ENCODE measurements at regions not wholly inside any gene's neighbourhood (a gene's known extent, or its start where the extent isn't known, plus 50 kb on each side); places are given as distances from the start of the nearest gene placed in this dataset.

DNA sequence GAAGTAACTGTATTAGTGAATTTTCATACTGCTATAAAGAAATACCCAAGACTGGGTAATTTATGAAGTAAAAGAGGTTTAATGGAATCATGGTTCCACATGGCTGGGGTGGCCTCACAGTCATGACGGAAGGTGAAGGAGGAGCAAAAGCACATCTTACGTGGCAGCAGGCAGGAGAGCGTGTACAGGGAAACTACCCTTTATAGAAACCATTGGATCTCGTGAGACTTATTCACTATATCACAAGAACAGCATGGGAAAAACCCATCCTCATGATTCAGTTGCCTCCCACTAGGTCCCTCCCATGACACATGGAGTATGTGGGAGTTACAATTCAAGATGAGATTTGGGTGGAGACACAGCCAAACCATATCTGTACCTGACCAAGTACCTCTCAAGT lies 812.3 kb upstream of the ALCAM start:
- ChIA-PET CTCF (no interaction called here), POLR2A (no interaction called here)
- no peak for DNase-seq (ENCODE audit: extremely low spot score)
- TF ChIP-seq ZNF384 (IDR thresholded peaks at IDR 0.05) (no peak), CTBP1 (IDR thresholded peaks at IDR 0.05; ENCODE audit: borderline replicate concordance) (no peak), FOXA1 (IDR thresholded peaks at IDR 0.05) (no peak)
- TF ChIP-seq, protein P1, sequence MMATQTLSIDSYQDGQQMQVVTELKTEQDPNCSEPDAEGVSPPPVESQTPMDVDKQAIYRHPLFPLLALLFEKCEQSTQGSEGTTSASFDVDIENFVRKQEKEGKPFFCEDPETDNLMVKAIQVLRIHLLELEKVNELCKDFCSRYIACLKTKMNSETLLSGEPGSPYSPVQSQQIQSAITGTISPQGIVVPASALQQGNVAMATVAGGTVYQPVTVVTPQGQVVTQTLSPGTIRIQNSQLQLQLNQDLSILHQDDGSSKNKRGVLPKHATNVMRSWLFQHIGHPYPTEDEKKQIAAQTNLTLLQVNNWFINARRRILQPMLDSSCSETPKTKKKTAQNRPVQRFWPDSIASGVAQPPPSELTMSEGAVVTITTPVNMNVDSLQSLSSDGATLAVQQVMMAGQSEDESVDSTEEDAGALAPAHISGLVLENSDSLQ (IDR thresholded peaks at IDR 0.05): no peak

GRCh38 chr3:104555728-104556127 lies 811.0 kb upstream of the ALCAM start:
- POLR2A ChIA-PET: no interaction called here
- CTCF ChIA-PET: no interaction called here
- TF ChIP-seq FOXA1 (IDR thresholded peaks at IDR 0.05): no peak
- TF ChIP-seq, protein P1 (IDR thresholded peaks at IDR 0.05): peak; percentile 73
- no peak for DNase-seq (ENCODE audit: extremely low spot score)

DNA sequence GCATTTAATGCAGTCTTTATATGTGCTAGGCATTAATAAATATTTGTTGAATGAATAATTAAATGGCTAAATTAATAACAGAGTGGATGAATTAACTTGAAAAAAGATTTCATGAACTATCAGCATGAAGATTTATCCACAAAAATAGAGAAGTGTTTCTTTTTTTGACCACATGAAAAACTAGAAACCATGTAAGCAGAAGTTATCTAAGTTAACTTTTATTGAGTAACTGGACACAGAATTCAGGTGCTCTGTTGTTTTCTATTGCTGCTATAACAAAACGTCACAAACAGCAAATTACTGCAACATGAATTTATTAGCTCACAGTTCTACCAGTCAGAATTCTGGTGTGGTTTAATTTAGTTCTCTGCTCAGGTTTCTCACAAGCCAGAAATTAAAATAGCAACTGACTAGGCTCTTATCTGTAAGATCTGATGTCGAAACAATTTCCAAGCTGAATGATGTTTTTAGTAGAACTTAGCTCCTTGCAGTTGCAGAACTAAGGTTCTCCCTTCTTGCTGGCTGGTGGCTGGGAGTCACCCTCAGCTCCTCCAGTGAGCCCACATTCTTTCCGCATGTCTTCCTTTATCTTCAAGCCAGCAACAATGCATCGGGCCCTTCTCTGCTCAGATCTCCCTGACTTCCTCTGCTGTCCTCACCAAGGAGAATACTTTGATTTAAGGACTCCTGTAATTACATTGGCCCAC lies 810.2 kb upstream of the ALCAM start:
- TF ChIP-seq TARDBP (IDR thresholded peaks at IDR 0.05) (no peak), LEF1 (IDR thresholded peaks at IDR 0.05; ENCODE audit: borderline replicate concordance) (no peak), ZNF384 (IDR thresholded peaks at IDR 0.05) (no peak), SUZ12 (IDR thresholded peaks at IDR 0.05) (no peak), HDGF (IDR thresholded peaks at IDR 0.05; ENCODE audit: borderline replicate concordance) (no peak), CTBP1 (IDR thresholded peaks at IDR 0.05; ENCODE audit: borderline replicate concordance) (no peak), ELF4 (IDR thresholded peaks at IDR 0.05) (no peak), NFRKB (IDR thresholded peaks at IDR 0.05) (no peak), ARNT (IDR thresholded peaks at IDR 0.05) (no peak), L3MBTL2 (conservative IDR thresholded peaks at IDR 0.05) (no peak), SP1 (IDR thresholded peaks at IDR 0.05) (no peak), FOXK2 (IDR thresholded peaks at IDR 0.05) (no peak), FOXM1 (IDR thresholded peaks at IDR 0.05; ENCODE audit: borderline replicate concordance) (no peak), BHLHE40 (IDR thresholded peaks at IDR 0.05; ENCODE audit: borderline replicate concordance) (no peak), FOXA1 (IDR thresholded peaks at IDR 0.05) (no peak)
- TF ChIP-seq, protein P1 (IDR thresholded peaks at IDR 0.05): no peak
- no peak for DNase-seq (ENCODE audit: extremely low spot score)
- ChIA-PET POLR2A (no interaction called here), CTCF (interaction anchor here (0.7 kb wide), 1 partner anchor 434 kb away, joined by 3 read pairs; no protein-coding TSS in a partner anchor)

GRCh38 chr3:104561324-104561723 lies 805.4 kb upstream of the ALCAM start:
- CTCF ChIA-PET: no interaction called here
- POLR2A ChIA-PET: no interaction called here
- TF ChIP-seq BHLHE40 (IDR thresholded peaks at IDR 0.05; ENCODE audit: borderline replicate concordance) (no peak), LEF1 (IDR thresholded peaks at IDR 0.05; ENCODE audit: borderline replicate concordance) (no peak), ZNF384 (IDR thresholded peaks at IDR 0.05) (no peak)
- no peak for DNase-seq (ENCODE audit: extremely low spot score)

- peak; percentile 7 for DNase-seq (ENCODE audit: extremely low spot score)
- CTCF ChIA-PET: interaction anchor here (0.6 kb wide), 1 partner anchor 60 kb away, joined by 3 read pairs; no protein-coding TSS in a partner anchor
- POLR2A ChIA-PET: no interaction called here
- TF ChIP-seq TARDBP (IDR thresholded peaks at IDR 0.05) (no peak), CTBP1 (IDR thresholded peaks at IDR 0.05; ENCODE audit: borderline replicate concordance) (no peak), FOXK2 (IDR thresholded peaks at IDR 0.05) (no peak), NFRKB (IDR thresholded peaks at IDR 0.05) (no peak), ARNT (IDR thresholded peaks at IDR 0.05) (no peak), ELF4 (IDR thresholded peaks at IDR 0.05) (no peak), HDGF (IDR thresholded peaks at IDR 0.05; ENCODE audit: borderline replicate concordance) (no peak), L3MBTL2 (conservative IDR thresholded peaks at IDR 0.05) (no peak), FOXM1 (IDR thresholded peaks at IDR 0.05; ENCODE audit: borderline replicate concordance) (no peak), FOXA1 (IDR thresholded peaks at IDR 0.05) (no peak), SUZ12 (IDR thresholded peaks at IDR 0.05) (no peak)
- TF ChIP-seq, protein P1 (IDR thresholded peaks at IDR 0.05): no peak
Observed at GRCh38 chr3:104564045-104564643, 802.6 kb upstream of the ALCAM start.

DNA sequence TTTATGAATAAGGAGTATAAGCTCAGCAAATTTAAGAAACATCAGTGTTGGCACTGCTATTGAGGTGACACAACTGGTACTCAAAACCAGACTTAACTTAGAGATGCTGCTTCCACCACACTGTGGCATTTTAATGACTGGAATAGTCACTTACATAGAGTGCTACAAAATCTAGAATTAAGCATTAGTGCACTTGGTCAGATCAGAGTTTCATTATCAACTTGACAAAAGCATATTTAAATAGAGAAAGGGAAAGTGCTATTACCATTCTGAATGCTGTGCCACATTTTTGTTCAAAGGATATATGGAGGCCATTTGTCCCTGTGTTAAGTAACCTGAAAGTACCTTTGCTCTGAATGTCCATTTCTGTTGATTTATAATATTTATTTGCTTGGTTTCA lies 800.7 kb upstream of the ALCAM start:
- no peak for DNase-seq (ENCODE audit: extremely low spot score)
- POLR2A ChIA-PET: no interaction called here
- CTCF ChIA-PET: no interaction called here
- TF ChIP-seq ZNF384 (IDR thresholded peaks at IDR 0.05) (no peak), BHLHE40 (IDR thresholded peaks at IDR 0.05; ENCODE audit: borderline replicate concordance) (no peak), ARNT (IDR thresholded peaks at IDR 0.05) (no peak), SUZ12 (IDR thresholded peaks at IDR 0.05) (no peak), FOXM1 (IDR thresholded peaks at IDR 0.05; ENCODE audit: borderline replicate concordance) (no peak), LEF1 (IDR thresholded peaks at IDR 0.05; ENCODE audit: borderline replicate concordance) (no peak), CTBP1 (IDR thresholded peaks at IDR 0.05; ENCODE audit: borderline replicate concordance) (no peak), FOXA1 (IDR thresholded peaks at IDR 0.05) (no peak), TARDBP (IDR thresholded peaks at IDR 0.05) (no peak), NFRKB (IDR thresholded peaks at IDR 0.05) (no peak), L3MBTL2 (conservative IDR thresholded peaks at IDR 0.05) (no peak), ELF4 (IDR thresholded peaks at IDR 0.05) (no peak), SP1 (IDR thresholded peaks at IDR 0.05) (no peak), FOXK2 (IDR thresholded peaks at IDR 0.05) (no peak), HDGF (IDR thresholded peaks at IDR 0.05; ENCODE audit: borderline replicate concordance) (no peak)
- TF ChIP-seq, protein P1 (IDR thresholded peaks at IDR 0.05): no peak

Measured in HEK293T (cell line).